Testis (tissue), 2 donors: ENCODE measurements at regions not wholly inside any gene's neighbourhood (a gene's known extent, or its start where the extent isn't known, plus 50 kb on each side); places are given as distances from the start of the nearest gene placed in this dataset.

ENCODE experiments used
- CTCF ChIP-seq, 3 experiments: fragments of 450-650 bp in 2 of 3; fragments of 200-600 bp in 1 of 3; sonication (generic) in 1 of 3; IDR thresholded peaks; one replicate each; pipeline ENCODE4 v1.5.1; 2016 to 2019; ENCODE audit warnings: antibody characterized with exemption in 3 of 3, mild to moderate bottlenecking in 2 of 3, moderate library complexity in 1 of 3
- POLR2A ChIP-seq: fragments of 450-650 bp; IDR thresholded peaks from one replicate; pipeline ENCODE4 v1.6.1; 2017; ENCODE audit warnings: antibody characterized with exemption, mild to moderate bottlenecking, moderate library complexity

GRCh38 chr4:97359826-97360225 lies 783.5 kb downstream of the STPG2 start:
- TF ChIP-seq CTCF (IDR thresholded peaks at IDR 0.05) (no peak), POLR2A (no peak)
